Endothelial cell of umbilical vein (primary cell): ENCODE measurements at regions not wholly inside any gene's neighbourhood (a gene's known extent, or its start where the extent isn't known, plus 50 kb on each side); places are given as distances from the start of the nearest gene placed in this dataset.

Source experiments
- BruUV-seq: library from RNA; stranded (reverse); fragments of 400-500 nt; replicated peaks from 2 replicates; lab custom pipeline; 2021; lab: Mats Ljungman, UMichigan
- CTCF ChIA-PET: fragments of 300-600, 350-600 bp; sonication (Branson Sonifier 250); formaldehyde crosslinking; loops from one replicate; lab custom pipeline; 2021; ENCODE audit warnings: antibody characterized with exemption, inconsistent platforms; lab: Charles Lee
- POLR2A ChIA-PET: fragments of 300-600, 350-600 bp; sonication (Branson Sonifier 250); formaldehyde crosslinking; loops from one replicate; lab custom pipeline; 2021; ENCODE audit warnings: antibody characterized with exemption, inconsistent platforms; lab: Charles Lee
- DNase-seq: peaks from one replicate; pipeline ENCODE4 v3.0.0-alpha.2; 2011; ENCODE audit warnings: low read depth, low spot score
- FAIRE-seq: peaks from 2 replicates; lab custom pipeline; 2011; peaks lifted over from hg19 to GRCh38; lab: Jason Lieb, UNC
- H2AFZ ChIP-seq: 2 replicates; pipeline ENCODE4 v1.6.0; 2012; ENCODE audit warnings: low read depth, low read length, control low read depth, inconsistent platforms
- H3K27ac ChIP-seq: 2 replicates; pipeline ENCODE4 v1.5.1; 2011; ENCODE audit warnings: low read depth, mild to moderate bottlenecking, control low read depth, low read length, moderate library complexity; ENCODE audit not compliant: insufficient read depth
- H3K27me3 ChIP-seq, 2 experiments: 2 replicates each; pipeline versions ENCODE4 v1.6.0 to v1.6.1; 2011; ENCODE audit warnings: low read length in 2 of 2, mixed read lengths in 1 of 2; ENCODE audit not compliant: control insufficient read depth in 2 of 2, insufficient read depth in 2 of 2
- H3K36me3 ChIP-seq, 2 experiments: 2 replicates in 1 of 2; 3 replicates in 1 of 2; pipeline ENCODE4 v1.5.1; 2011; ENCODE audit warnings: low read length in 2 of 2, mild to moderate bottlenecking in 1 of 2, moderate library complexity in 1 of 2; ENCODE audit not compliant: control insufficient read depth in 2 of 2, insufficient read depth in 2 of 2; ENCODE audit errors: extremely low read depth in 1 of 2
- H3K4me1 ChIP-seq: 3 replicates; pipeline ENCODE4 v1.5.1; 2011; ENCODE audit warnings: mild to moderate bottlenecking, low read length; ENCODE audit not compliant: control insufficient read depth, insufficient read depth; ENCODE audit errors: extremely low read depth
- H3K4me2 ChIP-seq: 2 replicates; pipeline ENCODE4 v1.6.1; 2011; ENCODE audit warnings: low read length, control low read depth, mixed read lengths; ENCODE audit not compliant: insufficient read depth
- H3K4me3 ChIP-seq, 3 experiments: fragments of 200-600 bp in 1 of 3; sonication (generic), shearing (Covaris generic) in 1 of 3; replicated peaks in 1 of 3; 2 replicates each; pipeline ENCODE4 v1.5.1; 2011 to 2016; ENCODE audit warnings: control low read depth in 3 of 3, low read length in 3 of 3, mild to moderate bottlenecking in 2 of 3, inconsistent platforms in 1 of 3, low read depth in 1 of 3, moderate library complexity in 1 of 3; ENCODE audit not compliant: insufficient read depth in 1 of 3
- H3K79me2 ChIP-seq: 2 replicates; pipeline ENCODE4 v1.6.0; 2012; ENCODE audit warnings: low read length, inconsistent platforms; ENCODE audit not compliant: control insufficient read depth, insufficient read depth
- H3K9ac ChIP-seq: replicated peaks from 2 replicates; pipeline ENCODE3; 2011; ENCODE audit warnings: low read length, control low read depth; ENCODE audit not compliant: insufficient read depth; ENCODE audit errors: extremely low read depth
- H3K9me1 ChIP-seq: replicated peaks from 3 replicates; pipeline ENCODE4 v1.6.0; 2011; ENCODE audit warnings: mild to moderate bottlenecking, low read length; ENCODE audit not compliant: control insufficient read depth, insufficient read depth; ENCODE audit errors: extremely low read depth
- H3K9me3 ChIP-seq: replicated peaks from 2 replicates; pipeline ENCODE4 v1.5.1; 2012; ENCODE audit warnings: low read length, inconsistent platforms; ENCODE audit not compliant: control insufficient read depth, insufficient read depth
- H4K20me1 ChIP-seq: replicated peaks from 2 replicates; pipeline ENCODE3; 2011; ENCODE audit warnings: mild to moderate bottlenecking, low read length; ENCODE audit not compliant: control insufficient read depth, insufficient read depth; ENCODE audit errors: extremely low read depth
- CTCF ChIP-seq, 2 donors: IDR thresholded peaks; 1 replicate in 1 of 2; 2 replicates in 1 of 2; pipeline ENCODE4 v1.5.1; 2011; ENCODE audit warnings: low read length in 2 of 2, mild to moderate bottlenecking in 2 of 2, moderate library complexity in 2 of 2, control low read depth in 1 of 2, inconsistent platforms in 1 of 2, low read depth in 1 of 2; ENCODE audit not compliant: insufficient read depth in 1 of 2; ENCODE audit errors: extremely low read depth in 1 of 2
- EZH2 ChIP-seq: IDR thresholded peaks from 2 replicates; pipeline ENCODE4 v1.6.1; 2012; ENCODE audit warnings: borderline replicate concordance, low read depth, mild to moderate bottlenecking, moderate library complexity, low read length, inconsistent platforms; ENCODE audit not compliant: severe bottlenecking
- FOS ChIP-seq: IDR thresholded peaks from 2 replicates; pipeline ENCODE4 v1.6.1; 2011; ENCODE audit warnings: mild to moderate bottlenecking, low read length, moderate library complexity, borderline replicate concordance; ENCODE audit not compliant: insufficient read depth
- GATA2 ChIP-seq: IDR thresholded peaks from 2 replicates; pipeline ENCODE4 v1.7.0; 2011; ENCODE audit warnings: low read depth, mild to moderate bottlenecking, moderate library complexity, mixed read lengths, low read length; ENCODE audit not compliant: insufficient read length, insufficient read depth
- JUN ChIP-seq: IDR thresholded peaks from 2 replicates; pipeline ENCODE4 v1.6.1; 2011; ENCODE audit warnings: borderline replicate concordance, low read depth; ENCODE audit not compliant: insufficient read length, insufficient read depth
- MAX ChIP-seq: IDR thresholded peaks from 2 replicates; pipeline ENCODE4 v1.6.1; 2011; ENCODE audit not compliant: insufficient read depth, insufficient read length
- MYC ChIP-seq: IDR thresholded peaks from one replicate; pipeline ENCODE4 v1.6.1; 2011; ENCODE audit warnings: mild to moderate bottlenecking, low read depth, low read length
- POLR2A ChIP-seq: IDR thresholded peaks from 2 replicates; pipeline ENCODE4 v1.6.1; 2012; ENCODE audit warnings: low read depth, mild to moderate bottlenecking, control low read depth, low read length
- POLR2AphosphoS5 ChIP-seq: IDR thresholded peaks from 2 replicates; pipeline ENCODE4 v1.6.1; 2012; ENCODE audit warnings: low read depth, mild to moderate bottlenecking, control low read depth, low read length, moderate library complexity; ENCODE audit not compliant: insufficient read depth
- dilution Hi-C: fragments of 300-500 bp; cut with MboI; formaldehyde crosslinking; loops from one replicate; pipeline ENCODE4 v1.15.0; 2019; ENCODE audit warnings: low sequenced_read_pairs; ENCODE audit not compliant: extremely low pct_ligation_motif_present
- intact Hi-C: fragments of 100-400 bp; cut with micrococcal nuclease; formaldehyde crosslinking; loops from one replicate; pipeline ENCODE4 v1.10.0; 2022

GRCh38 chr2:8324164-8324856, 357.5 kb upstream of the ID2 start:
- no peak overlapping the region for H3K4me3 ChIP-seq
- dilution Hi-C loops: no loop called here
- BruUV-seq: no TSS peak

More at GRCh38 chr2:8324164-8324856, 357.5 kb upstream of the ID2 start:
- ChIA-PET POLR2A (no interaction called here), CTCF (no interaction called here)
- FAIRE-seq (no peak), DNase-seq (no peak)
- H3K4me2 ChIP-seq: no peak overlapping the region
- H2AFZ ChIP-seq: no peak overlapping the region
- no peaks in the 10 kb centered on the region for H3K79me2 ChIP-seq
- no peaks in the 10 kb centered on the region for H3K27me3 ChIP-seq
- H3K9me3 ChIP-seq: peaks cover 2% of the 10 kb centered on the region
- no peaks in the 10 kb centered on the region for H3K9me1 ChIP-seq
- H4K20me1 ChIP-seq: no peaks in the 10 kb centered on the region
- H3K9ac ChIP-seq: no peak overlapping the region
- H3K4me1 ChIP-seq: no peaks in the 10 kb centered on the region
- TF ChIP-seq POLR2A (no peak), JUN (no peak), GATA2 (no peak), FOS (no peak), MYC (no peak), MAX (no peak), EZH2 (no peak), POLR2AphosphoS5 (no peak), CTCF (IDR thresholded peaks at IDR 0.05; ENCODE audit: extremely low read depth in 1 of 2, insufficient read depth in 1 of 2, low read depth in 1 of 2, low read length in 2 of 2) (no peak)
- intact Hi-C loops: no loop called here
- H3K36me3 ChIP-seq: no peaks in the 10 kb centered on the region
- H3K27ac ChIP-seq: no peak overlapping the region
